GM10266 (cell line): ENCODE measurements at regions not wholly inside any gene's neighbourhood (a gene's known extent, or its start where the extent isn't known, plus 50 kb on each side); places are given as distances from the start of the nearest gene placed in this dataset.
A peak's percentile ranks its signal among the peaks of the same experiment; 100 is the strongest.

ENCODE experiments used
- DNase-seq: peaks from one replicate; pipeline ENCODE4 v3.0.0; 2012; ENCODE audit errors: extremely low spot score
- TF ChIP-seq, protein P1 (sequence below): IDR thresholded peaks from 2 replicates; pipeline ENCODE4 v1.5.1; 2012; ENCODE audit warnings: mild to moderate bottlenecking, low read depth; ENCODE audit not compliant: control insufficient read depth, insufficient read depth; ENCODE audit errors: missing control alignments

- DNase-seq: peak; percentile 19
- TF ChIP-seq, protein P1, sequence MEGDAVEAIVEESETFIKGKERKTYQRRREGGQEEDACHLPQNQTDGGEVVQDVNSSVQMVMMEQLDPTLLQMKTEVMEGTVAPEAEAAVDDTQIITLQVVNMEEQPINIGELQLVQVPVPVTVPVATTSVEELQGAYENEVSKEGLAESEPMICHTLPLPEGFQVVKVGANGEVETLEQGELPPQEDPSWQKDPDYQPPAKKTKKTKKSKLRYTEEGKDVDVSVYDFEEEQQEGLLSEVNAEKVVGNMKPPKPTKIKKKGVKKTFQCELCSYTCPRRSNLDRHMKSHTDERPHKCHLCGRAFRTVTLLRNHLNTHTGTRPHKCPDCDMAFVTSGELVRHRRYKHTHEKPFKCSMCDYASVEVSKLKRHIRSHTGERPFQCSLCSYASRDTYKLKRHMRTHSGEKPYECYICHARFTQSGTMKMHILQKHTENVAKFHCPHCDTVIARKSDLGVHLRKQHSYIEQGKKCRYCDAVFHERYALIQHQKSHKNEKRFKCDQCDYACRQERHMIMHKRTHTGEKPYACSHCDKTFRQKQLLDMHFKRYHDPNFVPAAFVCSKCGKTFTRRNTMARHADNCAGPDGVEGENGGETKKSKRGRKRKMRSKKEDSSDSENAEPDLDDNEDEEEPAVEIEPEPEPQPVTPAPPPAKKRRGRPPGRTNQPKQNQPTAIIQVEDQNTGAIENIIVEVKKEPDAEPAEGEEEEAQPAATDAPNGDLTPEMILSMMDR: no peak
Observed at GRCh38 chr2:19746611-19747309, 155.0 kb downstream of the TTC32 start.

GRCh38 chr2:19746137-19746600, 155.6 kb downstream of the TTC32 start:
- no peak for DNase-seq
- TF ChIP-seq, protein P1: no peak

DNA sequence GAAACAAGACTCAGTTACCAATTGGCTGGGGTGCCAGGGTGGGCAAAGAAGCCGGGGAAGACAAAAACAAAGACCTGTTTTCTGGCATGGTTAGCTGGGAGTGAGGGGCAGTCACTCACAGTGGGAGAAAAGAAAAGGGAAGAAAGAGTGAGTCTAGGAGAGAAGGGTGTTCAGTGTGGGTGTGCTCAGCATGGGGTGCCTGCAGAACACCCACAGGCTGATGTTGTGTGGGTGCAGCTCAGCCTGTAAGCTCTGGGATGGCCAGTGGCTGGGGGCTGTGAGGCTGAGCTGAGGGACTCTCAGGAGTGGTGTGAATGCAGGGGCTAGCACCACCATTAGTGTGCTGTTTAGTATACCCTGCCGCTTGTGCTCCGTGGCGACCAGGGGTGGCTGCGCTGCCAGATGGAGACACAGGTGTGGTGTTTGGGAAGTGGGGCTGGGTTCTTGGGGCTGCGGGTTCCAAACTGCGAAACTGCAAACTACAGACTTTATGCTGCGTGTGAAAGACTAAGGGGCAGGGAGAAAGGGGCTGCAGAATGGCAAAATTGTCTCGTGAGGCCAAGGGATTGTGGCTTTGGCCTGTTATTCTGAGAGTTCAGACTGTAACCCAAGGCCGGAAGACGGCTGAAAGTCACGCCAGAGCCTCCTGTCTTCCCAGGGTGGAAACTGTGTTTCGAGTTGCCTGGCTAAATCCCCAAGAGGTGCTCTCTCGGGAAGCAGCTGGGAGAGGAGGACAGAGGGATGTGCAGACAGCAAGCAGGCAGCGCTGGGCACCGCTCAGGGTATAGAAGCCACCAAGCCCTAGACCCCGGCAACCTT, 156.3 kb downstream of the TTC32 start:
- TF ChIP-seq, protein P1: no peak

DNA sequence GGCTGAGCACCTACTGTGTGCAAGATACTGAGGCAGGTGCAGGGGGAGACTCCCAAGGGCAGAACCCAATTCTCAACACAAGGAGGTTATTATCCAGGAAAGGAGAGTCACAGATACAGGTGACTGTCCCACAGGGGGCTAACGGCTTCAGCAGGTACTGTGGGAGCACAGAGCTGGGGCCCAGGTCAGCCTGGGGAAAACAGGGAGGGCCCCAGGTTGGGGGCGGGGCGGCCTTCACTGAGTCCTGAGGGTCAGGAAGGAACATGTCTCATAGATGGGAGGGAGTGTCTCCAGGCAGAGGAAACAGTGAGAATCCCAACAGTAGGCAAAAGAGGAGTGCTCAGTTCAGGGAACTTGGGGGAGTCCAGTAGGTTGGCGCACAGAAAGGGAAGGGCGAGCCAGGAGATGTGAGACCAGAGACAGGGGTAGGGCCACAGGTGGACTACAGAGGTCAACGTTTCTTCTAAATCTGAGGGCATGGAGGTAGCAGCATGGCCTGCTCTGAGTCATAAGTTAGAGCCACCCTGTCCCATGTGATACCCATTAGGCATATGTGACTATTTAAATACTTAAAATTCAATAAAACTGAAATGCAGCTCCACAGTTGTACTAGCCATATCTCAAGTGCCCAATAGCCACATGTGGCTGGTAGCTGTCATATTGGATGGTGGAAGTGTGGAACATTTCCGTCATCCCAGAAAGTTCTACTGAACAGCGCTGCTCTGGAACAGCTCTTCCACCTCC, 157.2 kb downstream of the TTC32 start:
- TF ChIP-seq, protein P1: no peak
- no peak for DNase-seq

More for the DNA sequence above, 156.3 kb downstream of the TTC32 start:
- DNase-seq: no peak

- no peak for DNase-seq
- TF ChIP-seq, protein P1: no peak
Observed at GRCh38 chr2:19743641-19744040, 158.1 kb downstream of the TTC32 start.

DNA sequence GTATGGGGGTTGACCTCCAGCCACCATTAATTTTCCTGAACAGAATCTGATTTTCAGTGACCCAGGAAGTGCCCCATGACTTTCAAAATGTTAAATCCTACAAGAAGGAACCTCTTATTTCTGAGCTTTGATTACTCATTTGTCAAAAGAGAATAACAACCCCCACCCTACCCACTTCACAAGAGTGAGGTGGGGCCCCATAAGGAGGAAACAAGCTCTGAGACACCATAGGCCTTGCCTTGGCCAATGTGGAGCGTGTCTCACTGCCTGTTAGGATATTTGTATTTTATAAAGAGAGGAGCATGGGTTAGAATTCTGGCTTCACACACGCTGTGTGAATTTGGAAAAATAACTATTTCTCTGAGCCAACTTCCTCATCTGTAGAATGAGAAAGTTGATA, 158.9 kb downstream of the TTC32 start:
- no peak for DNase-seq
- TF ChIP-seq, protein P1: no peak
